C1 segment of cervical spinal cord (tissue), 14 donors: ENCODE measurements at regions not wholly inside any gene's neighbourhood (a gene's known extent, or its start where the extent isn't known, plus 50 kb on each side); places are given as distances from the start of the nearest gene placed in this dataset.
A peak's percentile ranks its signal among the peaks of the same experiment; 100 is the strongest.
"Not testable (repeated sequence)": the region's sequence is repeated elsewhere in the genome, so short reads cannot be mapped to it uniquely, and the experiment has no call there.

Source experiments
- DNase-seq, 14 donors: peaks; one replicate each; lab custom pipeline; 2025; lab: John Stamatoyannopoulos, UW

DNA sequence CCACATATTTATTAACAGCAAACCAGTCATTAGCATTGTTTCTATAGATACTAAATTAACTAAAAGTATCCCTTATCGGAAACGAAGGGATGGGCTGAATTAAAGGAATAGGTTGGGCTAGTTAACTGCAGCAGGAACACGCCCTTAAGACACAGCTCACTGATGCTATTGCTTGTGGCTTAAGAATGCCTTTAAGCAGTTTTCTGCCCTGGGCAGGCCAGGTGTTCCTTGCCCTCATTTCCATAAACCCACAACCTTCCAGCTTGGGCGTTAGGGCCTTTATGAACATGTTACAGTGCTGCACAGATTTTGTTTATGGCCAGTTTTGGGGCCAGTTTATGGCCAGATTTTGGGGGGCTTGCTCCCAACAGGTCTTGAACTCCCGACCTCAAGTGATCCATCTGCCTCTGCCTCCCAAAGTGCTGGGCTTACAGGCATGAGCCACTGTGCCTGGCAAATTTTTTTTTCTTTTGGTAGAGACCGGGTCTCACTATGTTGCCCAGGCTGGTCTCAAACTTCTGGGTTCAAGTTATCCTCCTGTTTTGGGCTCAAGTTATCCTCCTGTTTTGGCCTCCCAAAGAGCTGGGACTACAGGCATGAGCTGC lies 90.1 kb upstream of the GRIN2A start:
- DNase-seq = not testable (repeated sequence)

DNA sequence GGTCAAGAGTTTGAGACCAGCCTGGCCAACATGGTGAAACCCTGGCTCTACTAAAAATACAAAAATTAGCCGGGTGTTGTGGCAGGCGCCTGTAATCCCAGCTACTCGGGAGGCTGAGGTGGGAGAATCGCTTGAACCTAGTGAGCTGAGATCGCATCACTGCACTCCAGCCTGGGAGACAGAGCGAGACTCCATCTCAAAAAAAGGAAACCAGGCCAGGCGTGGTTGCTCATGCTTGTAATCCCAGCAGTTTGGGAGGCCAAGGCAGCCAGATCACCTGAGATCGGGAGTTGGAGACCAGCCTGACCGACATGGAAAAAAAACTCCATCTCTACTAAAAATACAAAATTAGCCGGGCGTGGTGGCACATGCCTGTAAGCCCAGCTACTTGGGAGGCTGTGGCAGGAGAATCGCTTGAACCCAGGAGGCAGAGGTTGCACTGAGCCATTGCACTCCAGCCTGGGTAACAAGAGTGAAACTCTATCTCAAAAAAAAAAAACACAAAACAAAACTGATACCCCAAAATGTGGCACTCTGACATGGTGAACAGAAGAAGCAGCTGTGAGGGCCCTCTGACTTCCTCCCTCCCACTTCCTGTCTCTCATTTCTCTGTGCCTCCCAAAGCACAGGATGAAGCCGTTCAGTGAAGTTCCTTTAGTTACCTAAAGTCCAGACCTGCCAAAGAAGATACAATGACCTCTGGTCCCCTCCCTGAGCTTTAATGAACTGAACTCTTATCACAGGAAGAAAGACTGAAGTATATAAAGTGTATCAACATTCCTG lies 93.2 kb upstream of the GRIN2A start:
- not testable (repeated sequence) for DNase-seq

DNA sequence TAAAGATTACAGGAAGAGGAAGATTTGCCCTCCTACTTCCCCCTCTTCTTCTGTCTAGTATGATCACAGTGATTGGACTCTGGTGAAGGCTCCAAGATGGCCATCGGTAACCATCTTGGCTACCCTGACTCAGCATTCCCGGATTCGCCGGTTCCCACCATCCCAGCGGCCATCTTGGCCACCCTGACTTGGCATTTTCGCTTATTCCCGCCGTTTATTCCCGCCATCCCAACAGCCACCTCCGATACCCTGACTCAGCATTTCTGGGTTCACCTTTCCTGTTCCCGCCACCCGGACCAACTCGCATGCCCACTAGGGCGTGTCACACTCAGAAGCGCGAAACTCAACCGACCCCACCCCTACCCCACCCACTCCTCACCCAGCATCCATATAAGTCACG lies 95.4 kb upstream of the GRIN2A start:
- no peak for DNase-seq

DNA sequence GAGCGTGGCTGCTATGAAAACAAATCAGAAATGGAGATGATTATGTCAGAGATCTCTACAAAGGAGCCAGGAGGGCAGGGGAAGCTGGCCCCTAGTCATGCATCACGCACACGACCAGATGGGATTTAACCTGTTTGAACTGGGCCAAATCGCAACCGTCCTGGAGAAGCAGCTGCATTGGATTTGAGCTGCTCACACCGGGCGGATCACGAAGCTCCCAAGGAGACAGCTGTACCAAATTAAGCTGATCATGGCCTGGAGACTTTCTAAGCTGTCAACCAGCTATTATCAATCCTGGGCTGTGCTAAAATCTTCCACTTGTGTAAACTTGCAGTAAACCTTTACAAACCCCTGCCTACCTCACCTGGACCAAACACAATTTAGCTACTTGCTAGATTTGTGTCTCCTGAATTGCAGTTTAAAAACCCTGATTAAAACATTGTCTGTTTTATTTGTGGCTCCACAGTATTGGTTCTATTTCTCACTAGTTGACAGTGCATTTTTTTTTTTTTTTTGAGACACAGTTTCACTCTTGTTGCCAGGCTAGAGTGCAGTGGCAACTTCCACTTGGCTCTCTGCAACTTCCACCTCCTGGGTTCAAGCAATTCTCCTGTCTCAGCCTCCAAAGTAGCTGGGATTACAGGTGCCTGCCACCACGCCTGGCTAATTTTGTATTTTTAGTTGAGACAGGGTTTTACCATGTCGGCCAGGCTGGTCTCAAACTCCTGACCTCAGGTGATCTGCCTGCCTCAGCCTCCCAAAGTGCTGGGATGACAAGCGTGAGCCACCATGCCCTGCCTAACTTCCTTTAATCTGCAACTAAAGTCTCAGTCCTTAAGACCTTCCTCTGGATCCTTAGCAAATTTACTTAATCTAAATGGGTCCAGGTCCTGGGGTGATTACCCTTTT lies 98.3 kb upstream of the GRIN2A start:
- no peak for DNase-seq

DNA sequence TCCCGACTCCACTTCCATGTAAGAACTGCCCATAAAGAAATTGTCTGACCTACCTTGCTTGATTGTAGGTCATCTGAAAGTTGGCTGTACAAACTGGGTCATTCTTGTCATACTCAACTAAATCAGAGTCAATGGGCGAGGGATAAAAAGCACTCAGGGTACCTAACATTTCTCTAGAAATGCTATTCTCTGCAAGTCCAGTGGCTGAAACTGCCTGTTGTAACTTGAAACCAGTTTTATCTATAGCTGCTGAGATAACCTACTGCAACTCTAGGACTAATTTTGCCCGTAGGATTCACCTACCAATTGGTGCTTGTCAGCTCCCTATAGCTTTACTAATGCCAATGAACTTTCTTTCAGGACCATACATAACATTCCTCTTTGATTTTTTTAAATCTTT lies 100.1 kb upstream of the GRIN2A start:
- DNase-seq = no peak

DNA sequence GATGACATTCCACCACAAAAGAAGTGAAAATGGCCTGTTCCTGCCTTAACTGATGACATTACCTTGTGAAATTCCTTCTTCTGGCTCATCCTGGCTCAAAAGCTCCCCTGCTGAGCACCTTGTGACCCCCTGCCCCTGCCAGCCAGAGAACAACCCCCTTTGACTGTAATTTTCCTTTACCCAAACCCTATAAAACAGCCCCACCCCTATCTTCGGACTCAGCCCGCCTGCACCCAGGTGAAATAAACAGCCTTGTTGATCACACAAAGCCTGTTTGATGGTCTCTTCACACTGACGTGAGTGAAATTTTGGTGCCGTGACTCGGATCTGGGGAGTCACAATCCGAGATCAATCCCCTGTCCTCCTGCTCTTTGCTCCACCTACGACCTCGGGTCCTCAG lies 101.0 kb upstream of the GRIN2A start:
- not testable (repeated sequence) for DNase-seq

DNA sequence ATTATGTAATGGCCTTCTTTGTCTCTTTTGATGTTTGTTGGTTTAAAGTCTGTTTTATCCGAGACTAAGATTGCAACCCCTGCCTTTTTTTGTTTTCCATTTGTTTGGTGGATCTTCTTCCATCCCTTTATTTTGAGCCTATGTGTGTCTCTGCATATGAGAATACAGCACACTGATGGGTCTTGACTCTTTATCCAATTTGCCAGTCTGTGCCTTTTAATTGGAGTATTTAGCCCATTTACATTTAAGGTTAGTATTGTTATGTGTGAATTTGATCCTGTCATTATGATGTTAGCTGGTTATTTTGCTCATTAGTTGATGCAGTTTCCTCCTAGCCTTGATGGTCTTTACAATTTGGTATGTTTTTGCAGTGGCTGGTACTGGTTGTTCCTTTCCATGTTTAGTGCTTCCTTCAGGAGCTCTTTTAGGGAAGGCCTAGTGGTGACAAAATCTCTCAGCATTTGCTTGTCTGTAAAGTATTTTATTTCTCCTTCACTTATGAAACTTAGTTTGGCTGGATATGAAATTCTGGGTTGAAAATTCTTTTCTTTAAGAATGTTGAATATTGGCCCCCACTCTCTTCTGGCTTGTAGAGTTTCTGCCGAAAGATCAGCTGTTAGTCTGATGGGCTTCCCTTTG lies 95.3 kb upstream of the ATF7IP2 start:
- not testable (repeated sequence) for DNase-seq

DNA sequence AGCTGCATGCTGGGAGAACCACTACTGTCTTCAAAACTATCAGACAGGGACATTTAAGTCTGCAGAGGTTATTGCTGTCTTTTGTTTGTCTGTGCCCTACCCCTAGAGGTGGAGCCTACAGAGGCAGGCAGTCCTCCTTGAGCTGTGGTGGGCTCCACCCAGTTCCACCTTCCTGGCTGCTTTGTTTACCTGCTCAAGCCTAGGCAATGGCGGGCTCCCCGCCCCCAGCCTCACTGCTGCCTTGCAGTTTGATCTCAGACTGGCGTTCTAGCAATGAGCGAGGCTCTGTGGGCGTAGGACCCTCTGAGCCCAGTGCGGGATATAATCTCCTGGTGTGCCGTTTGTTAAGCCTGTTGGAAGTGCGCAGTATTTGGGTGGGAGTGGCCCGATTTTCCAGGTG lies 93.7 kb upstream of the ATF7IP2 start:
- not testable (repeated sequence) for DNase-seq

DNA sequence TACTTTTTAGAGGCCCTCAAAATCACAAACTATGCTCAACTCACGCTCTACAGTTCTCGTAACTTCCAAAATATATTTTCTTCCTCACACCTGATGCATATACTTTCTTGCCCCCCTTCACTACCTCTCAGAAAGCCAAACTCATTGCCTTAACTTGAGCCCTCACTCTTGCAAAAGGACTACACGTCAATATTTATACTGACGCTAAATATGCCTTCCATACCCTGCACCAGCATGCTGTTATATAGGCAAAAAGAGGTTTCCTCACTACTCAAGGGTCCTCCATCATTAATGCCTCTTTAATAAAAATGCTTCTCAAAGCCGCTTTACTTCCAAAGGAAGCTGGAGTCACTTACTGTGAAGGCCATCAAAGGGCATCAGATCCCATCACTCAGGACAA lies 92.9 kb upstream of the ATF7IP2 start:
- not testable (repeated sequence) for DNase-seq

DNA sequence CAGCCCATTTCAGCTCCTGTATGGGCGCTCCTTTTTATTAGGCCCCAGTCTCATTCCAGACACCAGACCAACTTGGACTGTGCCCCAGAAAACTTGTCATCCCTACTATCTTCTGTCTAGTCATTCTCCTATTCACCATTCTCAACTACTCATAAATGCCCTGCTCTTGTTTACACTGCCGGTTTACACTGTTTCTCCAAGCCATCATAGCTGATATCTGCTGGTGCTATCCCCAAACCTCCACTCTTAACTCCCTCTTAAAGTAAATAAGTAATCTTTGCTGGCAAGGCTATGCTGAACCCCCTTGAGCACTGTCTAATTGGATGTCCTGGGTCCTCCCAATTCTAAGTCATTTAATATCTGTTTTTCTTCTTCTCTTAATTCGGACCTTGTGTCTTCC lies 91.7 kb upstream of the ATF7IP2 start:
- not testable (repeated sequence) for DNase-seq

DNA sequence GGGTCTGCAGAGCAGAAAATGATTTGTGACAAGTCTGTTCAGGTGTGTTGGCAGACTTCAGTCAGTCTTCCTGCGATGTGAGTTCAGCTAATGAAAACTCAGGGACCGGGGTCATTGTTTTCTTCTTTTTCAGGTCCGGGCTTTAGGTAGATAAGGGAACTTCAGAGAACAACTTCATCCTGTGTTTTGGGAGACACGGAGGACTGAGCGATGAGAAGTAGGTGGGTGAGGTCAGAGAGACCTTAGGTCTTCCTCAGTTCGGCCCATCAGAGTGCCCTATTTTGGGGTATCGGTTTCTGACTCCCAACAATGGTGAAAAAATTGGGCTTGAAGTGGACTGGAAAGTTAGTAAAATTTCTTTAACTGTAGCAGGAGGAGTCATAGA lies 88.9 kb upstream of the ATF7IP2 start:
- DNase-seq = no peak

DNA sequence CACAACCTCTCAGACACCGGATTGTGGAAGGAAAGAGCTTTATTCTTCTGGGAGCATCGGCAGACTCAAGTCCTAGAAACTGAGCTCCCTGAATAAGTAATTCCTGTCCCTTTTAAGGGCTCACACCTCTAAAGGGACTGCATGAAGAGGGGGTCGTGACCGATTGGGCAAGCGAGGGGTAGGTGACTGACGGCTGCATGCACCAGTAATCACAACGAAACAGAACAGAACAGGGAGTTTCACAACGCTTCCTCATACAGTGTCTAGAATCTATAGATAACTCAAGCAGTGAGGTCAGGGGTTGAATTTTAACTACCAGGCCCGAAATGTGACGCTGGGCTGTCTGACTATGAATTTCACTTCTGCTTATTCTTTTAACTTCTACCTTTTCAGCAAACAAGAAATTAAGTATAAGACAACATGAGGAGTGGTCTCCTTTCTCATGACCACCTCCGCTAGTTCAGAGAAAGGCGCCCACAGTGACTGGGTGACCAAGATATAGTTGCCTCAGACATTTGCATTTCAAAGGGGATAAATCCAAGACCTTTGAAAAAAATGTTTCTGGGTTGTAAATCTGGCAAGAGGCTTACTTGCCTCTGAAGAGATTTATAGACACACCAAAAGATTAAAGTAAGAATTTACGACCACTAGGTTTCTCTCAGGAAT lies 88.4 kb upstream of the ATF7IP2 start:
- peak in 10 of 14 donors; percentile 1 to 60 (median 24) for DNase-seq

DNA sequence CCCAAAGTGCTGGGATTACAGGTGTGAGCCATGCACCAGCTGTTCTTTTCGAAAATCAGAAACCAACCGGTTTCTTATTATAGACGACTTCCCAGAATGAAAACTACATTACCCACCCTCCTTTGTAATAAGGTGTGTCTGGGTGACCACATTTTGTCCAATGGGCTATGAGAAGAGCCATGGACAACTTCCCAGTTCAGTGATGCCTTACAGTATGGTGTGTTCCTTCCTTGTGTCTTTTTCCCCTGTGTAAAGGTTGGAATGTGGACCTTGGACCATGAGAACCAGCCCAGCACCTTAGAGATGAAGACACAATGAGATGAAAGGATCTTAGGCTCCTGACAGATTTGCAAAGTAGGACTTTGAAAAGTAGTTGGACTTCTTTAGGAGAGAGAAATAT lies 85.0 kb upstream of the ATF7IP2 start:
- no peak for DNase-seq

DNA sequence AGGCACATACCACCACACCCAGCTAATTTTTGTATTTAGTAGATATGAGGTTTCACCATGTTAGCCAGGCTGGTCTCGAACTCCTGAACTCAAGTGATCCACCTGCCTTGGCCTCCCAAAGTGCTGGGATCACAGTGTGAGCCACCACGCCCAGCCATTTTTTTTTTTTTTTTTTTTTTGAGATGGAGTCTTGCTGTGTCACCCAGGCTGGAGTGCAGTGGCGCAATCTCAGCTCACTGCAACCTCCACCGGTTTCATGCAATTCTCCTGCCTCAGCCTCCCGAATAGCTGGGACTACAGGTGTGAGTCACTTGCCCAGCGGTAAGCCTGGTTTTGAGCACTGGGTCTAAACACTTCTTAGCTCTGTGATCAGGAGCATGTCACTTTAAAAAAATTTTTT lies 84.3 kb upstream of the ATF7IP2 start:
- DNase-seq = not testable (repeated sequence)

DNA sequence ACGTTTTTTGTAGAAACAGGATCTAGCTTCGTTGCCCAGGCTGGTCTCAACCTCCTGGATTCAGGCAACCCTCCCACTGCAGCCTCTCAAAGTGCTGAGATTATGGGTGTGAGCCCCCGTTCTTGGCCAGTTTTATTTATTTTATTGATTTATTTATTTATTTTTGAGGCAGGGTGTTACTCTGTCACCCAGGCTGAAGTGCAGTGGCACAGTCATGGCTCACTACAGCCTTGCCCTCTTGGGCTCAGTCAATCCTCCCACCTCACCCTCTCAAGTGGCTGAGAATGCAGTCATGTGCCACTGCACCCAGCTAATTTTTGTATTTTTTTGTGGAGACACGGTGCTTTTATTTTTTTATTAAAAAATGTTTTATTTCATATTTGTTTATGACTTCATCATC lies 79.9 kb upstream of the ATF7IP2 start:
- no peak for DNase-seq

DNA sequence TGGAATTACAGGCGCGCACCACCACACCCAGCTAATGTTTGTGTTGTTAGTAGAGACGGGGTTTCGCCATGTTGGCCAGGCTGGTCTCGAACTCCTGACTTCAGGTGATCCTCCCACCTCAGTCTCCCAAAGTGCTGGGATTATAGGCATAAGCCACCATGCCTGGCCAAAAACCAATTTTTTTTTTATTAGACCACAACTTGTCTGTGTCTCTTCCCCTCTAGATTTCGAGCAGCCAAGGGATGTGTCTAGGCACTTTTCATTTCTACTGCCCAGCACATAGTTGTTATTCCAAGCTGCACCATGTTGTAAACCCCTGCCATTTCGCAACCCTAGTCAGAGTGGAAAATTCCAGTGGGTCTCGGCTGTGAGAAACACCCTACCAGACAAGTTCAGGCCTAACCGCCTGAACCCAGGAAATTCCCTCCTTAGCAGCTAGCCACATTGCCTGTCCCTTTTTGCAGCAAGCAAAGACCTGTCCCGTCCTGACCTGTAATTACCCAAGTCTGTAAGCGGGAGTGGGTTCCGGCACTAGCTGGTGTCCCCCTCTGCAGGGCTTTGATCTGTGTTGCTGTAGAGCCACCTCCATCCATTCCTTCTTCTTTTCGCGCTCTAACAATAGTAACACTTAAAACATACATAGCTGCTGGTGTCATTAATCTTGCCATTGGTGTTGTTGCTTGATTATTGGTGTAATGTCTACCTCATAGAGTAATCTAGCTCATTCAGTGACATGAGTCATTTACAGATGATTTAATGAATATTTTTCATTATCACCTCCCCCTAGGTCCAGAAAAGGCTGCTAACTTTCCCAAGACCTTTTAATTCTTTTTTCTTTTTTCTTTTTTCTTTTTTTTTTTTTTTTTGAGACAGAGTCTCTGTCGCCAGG lies 77.3 kb upstream of the ATF7IP2 start:
- no peak for DNase-seq

DNA sequence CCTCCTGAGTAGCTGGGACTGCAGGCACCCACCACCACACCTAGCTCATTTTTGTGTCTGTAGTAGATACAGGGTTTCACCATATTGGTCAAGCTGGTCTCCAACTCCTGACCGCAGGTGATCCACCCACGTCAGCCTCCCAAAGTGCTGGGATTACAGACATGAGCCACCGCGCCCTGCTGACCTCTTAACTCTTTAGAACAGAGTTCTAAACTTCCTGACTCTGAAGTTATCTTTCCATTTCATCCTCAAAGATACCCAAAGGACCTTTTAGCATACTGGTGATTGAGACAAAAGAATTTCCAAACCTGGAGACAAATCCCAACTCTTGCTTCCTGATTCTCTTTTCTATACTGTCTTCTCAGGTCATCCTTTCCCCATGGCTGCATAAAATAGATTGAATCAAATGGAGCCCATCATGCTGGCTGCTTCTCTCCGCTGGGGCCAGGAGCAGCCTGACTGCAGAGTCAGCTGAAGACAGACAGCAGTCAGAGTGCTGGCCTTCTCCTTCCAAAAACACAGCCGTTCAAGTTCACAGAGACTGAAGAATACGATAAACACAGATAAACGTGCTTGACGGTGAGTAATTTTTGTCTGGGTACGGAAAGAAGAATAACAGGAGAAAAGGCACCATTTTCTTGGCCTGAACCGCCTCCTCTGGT lies 76.5 kb upstream of the ATF7IP2 start:
- DNase-seq = no peak

DNA sequence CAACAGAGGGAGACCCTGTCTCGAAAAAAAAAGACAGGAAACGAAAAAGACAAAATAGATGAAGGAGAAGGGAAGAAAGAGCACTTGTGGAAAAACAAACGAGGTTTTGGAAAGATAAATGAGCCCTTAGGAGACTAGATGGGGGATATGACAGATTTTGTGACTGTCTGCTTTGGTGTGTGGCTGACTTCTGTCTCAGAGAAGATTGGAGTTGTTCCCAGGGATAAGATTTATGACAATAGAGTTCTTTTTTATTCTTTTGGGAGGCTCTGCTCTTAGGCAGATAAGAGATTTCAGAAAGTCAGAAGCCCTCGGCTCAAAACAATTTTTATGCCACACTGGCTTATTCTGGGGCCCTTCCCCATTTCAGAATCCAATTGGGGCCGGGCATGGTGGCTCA lies 73.9 kb upstream of the ATF7IP2 start:
- no peak for DNase-seq

DNA sequence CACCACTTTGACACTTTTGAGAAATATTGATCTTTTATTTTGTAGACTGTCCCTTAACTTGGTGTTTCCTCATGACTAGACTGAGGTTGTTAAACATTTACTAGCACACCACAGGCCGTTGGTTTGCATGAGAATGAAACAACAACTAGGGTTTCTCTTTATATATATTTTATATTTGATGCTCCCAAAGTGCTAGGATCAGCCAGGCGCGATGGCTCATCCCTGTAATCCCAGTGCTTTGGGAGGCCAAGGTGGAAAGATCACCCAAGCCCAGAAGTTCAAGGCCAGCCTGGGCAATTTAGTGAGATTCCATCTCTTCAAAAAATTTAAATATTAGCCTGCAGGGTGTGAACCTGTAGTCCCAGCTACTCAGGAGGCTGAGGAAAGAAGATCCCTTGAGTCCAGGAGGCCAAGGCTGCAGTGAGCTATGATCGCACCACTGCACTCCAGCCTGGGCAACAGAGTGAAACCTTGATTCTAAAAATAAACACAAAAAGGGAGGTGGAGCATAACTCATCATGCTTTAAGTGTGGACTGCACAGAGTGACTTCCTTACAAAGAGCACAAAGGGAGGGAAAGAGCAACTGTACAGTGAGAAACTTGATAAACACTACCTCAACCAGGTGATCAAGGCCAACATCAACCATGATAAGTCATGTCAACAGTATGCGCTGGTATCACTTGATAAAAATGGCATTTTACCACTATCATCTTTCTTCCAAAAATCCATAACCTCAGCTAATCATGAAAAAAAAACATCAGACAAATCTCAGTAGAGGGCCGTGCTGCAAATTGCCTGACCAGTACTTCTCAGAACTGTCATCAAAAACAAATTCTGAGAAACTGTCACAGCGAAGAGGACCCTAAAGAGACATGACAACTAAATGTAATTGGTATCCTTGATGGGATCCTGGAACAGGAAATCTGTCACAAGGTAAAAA lies 72.8 kb upstream of the ATF7IP2 start:
- no peak for DNase-seq
